ENCODE measurements at regions not wholly inside any gene's neighbourhood (a gene's known extent, or its start where the extent isn't known, plus 50 kb on each side); places are given as distances from the start of the nearest gene placed in this dataset.

- Histone ChIP-seq H3K4me3 (ENCODE audit: low read depth, low read length) (no peak overlapping the region), H3K27me3 (ENCODE audit: control insufficient read depth, insufficient read depth, low read length) (peaks cover 9% of the 10 kb centered on the region), H3K36me3 (ENCODE audit: control insufficient read depth, insufficient read depth, low read length) (no peaks in the 10 kb centered on the region)
- POLR2A ChIA-PET, result no interaction called here
- CTCF ChIA-PET, result interaction anchor here (0.7 kb wide), 1 partner anchor 221 kb away, joined by 3 read pairs; no protein-coding TSS in a partner anchor
- DNase-seq (ENCODE audit: low read depth), result no peak
- TF ChIP-seq, protein P1, sequence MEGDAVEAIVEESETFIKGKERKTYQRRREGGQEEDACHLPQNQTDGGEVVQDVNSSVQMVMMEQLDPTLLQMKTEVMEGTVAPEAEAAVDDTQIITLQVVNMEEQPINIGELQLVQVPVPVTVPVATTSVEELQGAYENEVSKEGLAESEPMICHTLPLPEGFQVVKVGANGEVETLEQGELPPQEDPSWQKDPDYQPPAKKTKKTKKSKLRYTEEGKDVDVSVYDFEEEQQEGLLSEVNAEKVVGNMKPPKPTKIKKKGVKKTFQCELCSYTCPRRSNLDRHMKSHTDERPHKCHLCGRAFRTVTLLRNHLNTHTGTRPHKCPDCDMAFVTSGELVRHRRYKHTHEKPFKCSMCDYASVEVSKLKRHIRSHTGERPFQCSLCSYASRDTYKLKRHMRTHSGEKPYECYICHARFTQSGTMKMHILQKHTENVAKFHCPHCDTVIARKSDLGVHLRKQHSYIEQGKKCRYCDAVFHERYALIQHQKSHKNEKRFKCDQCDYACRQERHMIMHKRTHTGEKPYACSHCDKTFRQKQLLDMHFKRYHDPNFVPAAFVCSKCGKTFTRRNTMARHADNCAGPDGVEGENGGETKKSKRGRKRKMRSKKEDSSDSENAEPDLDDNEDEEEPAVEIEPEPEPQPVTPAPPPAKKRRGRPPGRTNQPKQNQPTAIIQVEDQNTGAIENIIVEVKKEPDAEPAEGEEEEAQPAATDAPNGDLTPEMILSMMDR (IDR thresholded peaks at IDR 0.05; ENCODE audit: insufficient read depth, low read depth, low read length), result no peak
Measured at GRCh38 chr9:113793558-113793957, 82.6 kb upstream of the ZNF618 start.

- no peak for DNase-seq (ENCODE audit: low read depth)
- TF ChIP-seq, protein P1 (IDR thresholded peaks at IDR 0.05; ENCODE audit: insufficient read depth, low read depth, low read length), result no peak
- no peaks in the 10 kb centered on the region for H3K36me3 ChIP-seq (ENCODE audit: control insufficient read depth, insufficient read depth, low read length)
- ChIA-PET POLR2A (no interaction called here), CTCF (no interaction called here)
- peaks cover 6% of the 10 kb centered on the region for H3K27me3 ChIP-seq (ENCODE audit: control insufficient read depth, insufficient read depth, low read length)
- H3K4me3 ChIP-seq (ENCODE audit: low read depth, low read length), result no peak overlapping the region
Measured at GRCh38 chr9:113794721-113795120, 81.4 kb upstream of the ZNF618 start.

GRCh38 chr9:113795811-113796392 lies 80.2 kb upstream of the ZNF618 start:
- Histone ChIP-seq H3K4me3 (ENCODE audit: low read depth, low read length) (no peak overlapping the region), H3K27me3 (ENCODE audit: control insufficient read depth, insufficient read depth, low read length) (peaks cover 6% of the 10 kb centered on the region), H3K36me3 (ENCODE audit: control insufficient read depth, insufficient read depth, low read length) (no peaks in the 10 kb centered on the region)
- no peak for DNase-seq (ENCODE audit: low read depth)
- POLR2A ChIA-PET, result no interaction called here
- CTCF ChIA-PET, result interaction anchor here (1.3 kb wide), 1 partner anchor 10 kb away, joined by 3 read pairs; no protein-coding TSS in a partner anchor
- TF ChIP-seq, protein P1 (IDR thresholded peaks at IDR 0.05; ENCODE audit: insufficient read depth, low read depth, low read length), result no peak

GRCh38 chr9:113796646-113797426 lies 79.3 kb upstream of the ZNF618 start:
- POLR2A ChIA-PET, result no interaction called here

More at GRCh38 chr9:113796646-113797426, 79.3 kb upstream of the ZNF618 start:
- Histone ChIP-seq H3K27me3 (ENCODE audit: control insufficient read depth, insufficient read depth, low read length) (peaks cover 6% of the 10 kb centered on the region; the same call in 1 of the 2 replicates), H3K4me3 (ENCODE audit: low read depth, low read length) (no peak overlapping the region), H3K36me3 (ENCODE audit: control insufficient read depth, insufficient read depth, low read length) (no peaks in the 10 kb centered on the region)
- DNase-seq (ENCODE audit: low read depth), result no peak
- CTCF ChIA-PET, result interaction anchor here (1.3 kb wide), 1 partner anchor 9 kb away, joined by 3 read pairs; no protein-coding TSS in a partner anchor
- TF ChIP-seq, protein P1 (IDR thresholded peaks at IDR 0.05; ENCODE audit: insufficient read depth, low read depth, low read length), result no peak

Measured in BJ (cell line).